Left ventricle myocardium inferior (tissue), 1 donor: ENCODE measurements at regions not wholly inside any gene's neighbourhood (a gene's known extent, or its start where the extent isn't known, plus 50 kb on each side); places are given as distances from the start of the nearest gene placed in this dataset.

Experiments
- DNase-seq: peaks from one replicate; pipeline ENCODE4 v3.0.0-alpha.2; 2020
- H3K27ac ChIP-seq: fragments of 200-600 bp; replicated peaks from 2 replicates; pipeline ENCODE4 v1.8.0; 2021
- H3K27me3 ChIP-seq: fragments of 200-600 bp; 2 replicates; pipeline ENCODE4 v1.8.0; 2021; ENCODE audit warnings: low read depth
- H3K36me3 ChIP-seq: fragments of 200-600 bp; 2 replicates; pipeline ENCODE4 v1.8.0; 2021
- H3K4me1 ChIP-seq: fragments of 200-600 bp; 2 replicates; pipeline ENCODE4 v1.8.0; 2021
- H3K4me3 ChIP-seq: fragments of 200-600 bp; 2 replicates; pipeline ENCODE4 v1.8.0; 2021; ENCODE audit warnings: mild to moderate bottlenecking, moderate library complexity
- H3K9me3 ChIP-seq: fragments of 200-600 bp; replicated peaks from 2 replicates; pipeline ENCODE4 v1.8.0; 2021
- intact Hi-C: fragments of 100-400 bp; cut with micrococcal nuclease; formaldehyde crosslinking; loops from one replicate; pipeline ENCODE4 v1.11.0; 2022
- TF ChIP-seq, protein P1 (sequence below): fragments of 200-600 bp; IDR thresholded peaks from 2 replicates; pipeline ENCODE4 v1.8.0; 2021; ENCODE audit warnings: antibody characterized with exemption, mild to moderate bottlenecking, borderline replicate concordance
- donor health status: DM: no; HTN: yes; CAD: no; lungs with severe emphysema.

DNA sequence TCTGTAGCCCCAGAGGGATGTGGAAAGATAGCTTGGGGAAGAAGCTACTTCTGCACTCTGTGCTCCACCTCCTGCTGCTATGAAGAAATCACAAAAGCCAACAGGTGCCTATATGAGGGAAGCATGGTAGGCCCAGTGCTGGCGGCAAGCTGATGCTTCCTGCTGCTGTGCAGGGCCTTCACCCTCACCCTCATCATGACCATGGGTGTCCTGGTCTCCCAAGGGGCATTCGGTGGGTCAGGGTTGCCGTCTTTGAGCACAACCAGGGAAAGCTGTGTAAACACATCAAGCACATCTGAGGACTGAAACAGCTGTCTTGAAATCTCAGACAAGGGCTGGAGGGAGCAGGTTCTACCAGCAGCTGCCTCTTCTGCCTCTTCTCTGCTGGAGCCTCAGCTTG is 184.0 kb downstream of the FNDC1 start:
- no peak overlapping the region for H3K4me3 ChIP-seq
- H3K27me3 ChIP-seq: peaks cover 46% of the 10 kb centered on the region
- no peaks in the 10 kb centered on the region for H3K9me3 ChIP-seq
- no peaks in the 10 kb centered on the region for H3K4me1 ChIP-seq
- no peaks in the 10 kb centered on the region for H3K36me3 ChIP-seq
- TF ChIP-seq, protein P1, sequence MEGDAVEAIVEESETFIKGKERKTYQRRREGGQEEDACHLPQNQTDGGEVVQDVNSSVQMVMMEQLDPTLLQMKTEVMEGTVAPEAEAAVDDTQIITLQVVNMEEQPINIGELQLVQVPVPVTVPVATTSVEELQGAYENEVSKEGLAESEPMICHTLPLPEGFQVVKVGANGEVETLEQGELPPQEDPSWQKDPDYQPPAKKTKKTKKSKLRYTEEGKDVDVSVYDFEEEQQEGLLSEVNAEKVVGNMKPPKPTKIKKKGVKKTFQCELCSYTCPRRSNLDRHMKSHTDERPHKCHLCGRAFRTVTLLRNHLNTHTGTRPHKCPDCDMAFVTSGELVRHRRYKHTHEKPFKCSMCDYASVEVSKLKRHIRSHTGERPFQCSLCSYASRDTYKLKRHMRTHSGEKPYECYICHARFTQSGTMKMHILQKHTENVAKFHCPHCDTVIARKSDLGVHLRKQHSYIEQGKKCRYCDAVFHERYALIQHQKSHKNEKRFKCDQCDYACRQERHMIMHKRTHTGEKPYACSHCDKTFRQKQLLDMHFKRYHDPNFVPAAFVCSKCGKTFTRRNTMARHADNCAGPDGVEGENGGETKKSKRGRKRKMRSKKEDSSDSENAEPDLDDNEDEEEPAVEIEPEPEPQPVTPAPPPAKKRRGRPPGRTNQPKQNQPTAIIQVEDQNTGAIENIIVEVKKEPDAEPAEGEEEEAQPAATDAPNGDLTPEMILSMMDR: no peak
- H3K27ac ChIP-seq: no peak overlapping the region
- intact Hi-C loops: no loop called here
- DNase-seq: no peak

DNA sequence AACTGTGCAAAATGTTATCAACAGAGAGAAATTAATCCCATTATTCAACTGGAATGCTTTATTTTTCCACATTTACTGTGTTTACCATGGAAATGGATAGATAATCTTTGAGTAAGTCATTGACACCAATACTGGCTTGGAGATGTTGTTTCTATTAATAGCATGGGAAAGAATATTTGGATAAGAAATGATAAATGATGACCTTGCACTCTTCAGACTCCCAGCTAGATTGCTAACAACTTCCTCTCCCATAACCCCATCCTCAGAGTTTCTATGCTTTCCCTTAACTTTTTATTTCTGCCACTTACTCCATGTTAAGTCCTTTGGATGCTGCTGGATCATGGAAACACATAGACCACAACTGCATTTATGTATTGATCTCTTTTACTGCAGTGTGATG is 182.5 kb downstream of the FNDC1 start:
- TF ChIP-seq, protein P1: no peak

DNA sequence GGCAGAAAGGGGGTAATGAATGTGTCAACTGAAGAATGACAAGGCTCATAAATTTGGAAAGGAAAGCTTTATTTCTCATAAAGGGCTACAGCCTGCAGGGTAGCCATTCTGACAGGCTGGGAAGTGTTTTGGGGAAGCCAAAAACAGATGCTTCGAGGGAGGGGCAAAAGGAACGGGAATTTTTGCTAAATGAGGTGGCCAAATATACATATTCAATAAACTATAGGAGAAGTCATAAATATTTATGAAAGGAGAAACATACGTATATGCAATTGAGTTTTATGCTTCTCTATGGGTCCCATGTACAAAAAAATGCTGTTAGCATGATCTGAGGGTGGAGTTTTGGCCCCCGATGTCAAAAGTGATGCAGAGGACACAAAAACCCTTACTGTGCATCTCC is 180.7 kb downstream of the FNDC1 start:
- H3K36me3 ChIP-seq: no peaks in the 10 kb centered on the region
- peaks cover 28% of the 10 kb centered on the region for H3K27me3 ChIP-seq
- no peaks in the 10 kb centered on the region for H3K4me1 ChIP-seq
- TF ChIP-seq, protein P1: no peak
- no peak for DNase-seq
- intact Hi-C loops: loop anchor here (5.0 kb wide), 1 partner anchor 187 kb away; no protein-coding TSS in a partner anchor
- no peak overlapping the region for H3K27ac ChIP-seq
- no peaks in the 10 kb centered on the region for H3K9me3 ChIP-seq
- H3K4me3 ChIP-seq: no peak overlapping the region

More for the DNA sequence above, 182.5 kb downstream of the FNDC1 start:
- no peaks in the 10 kb centered on the region for H3K36me3 ChIP-seq
- no peak overlapping the region for H3K4me3 ChIP-seq
- no peak for DNase-seq
- no peaks in the 10 kb centered on the region for H3K4me1 ChIP-seq
- H3K9me3 ChIP-seq: no peaks in the 10 kb centered on the region
- peaks cover 38% of the 10 kb centered on the region for H3K27me3 ChIP-seq
- intact Hi-C loops: no loop called here
- H3K27ac ChIP-seq: no peak overlapping the region

DNA sequence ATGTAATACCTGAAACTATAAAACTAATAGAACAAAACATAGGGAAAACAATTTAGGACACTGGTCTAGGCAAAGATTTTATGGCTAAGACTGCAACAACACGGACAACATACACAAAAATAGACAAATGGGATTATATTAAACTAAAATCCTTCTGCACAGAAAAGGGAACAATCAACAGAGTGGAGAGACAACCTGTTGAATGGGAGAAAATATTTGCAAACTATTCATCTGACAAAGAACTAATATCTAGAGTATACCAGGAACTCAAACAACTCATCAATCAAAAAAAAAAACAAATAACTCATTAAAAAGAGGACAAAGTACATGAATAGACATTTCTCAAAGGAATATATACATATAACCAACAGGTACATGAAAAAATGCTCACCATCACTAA is 174.5 kb downstream of the FNDC1 start:
- Histone ChIP-seq H3K9me3 (peaks cover 37% of the 10 kb centered on the region), H3K4me3 (no peak overlapping the region), H3K4me1 (no peaks in the 10 kb centered on the region), H3K27ac (no peak overlapping the region), H3K36me3 (no peaks in the 10 kb centered on the region), H3K27me3 (peaks cover 9% of the 10 kb centered on the region)
- no peak for DNase-seq
- TF ChIP-seq, protein P1: no peak
- intact Hi-C loops: no loop called here

DNA sequence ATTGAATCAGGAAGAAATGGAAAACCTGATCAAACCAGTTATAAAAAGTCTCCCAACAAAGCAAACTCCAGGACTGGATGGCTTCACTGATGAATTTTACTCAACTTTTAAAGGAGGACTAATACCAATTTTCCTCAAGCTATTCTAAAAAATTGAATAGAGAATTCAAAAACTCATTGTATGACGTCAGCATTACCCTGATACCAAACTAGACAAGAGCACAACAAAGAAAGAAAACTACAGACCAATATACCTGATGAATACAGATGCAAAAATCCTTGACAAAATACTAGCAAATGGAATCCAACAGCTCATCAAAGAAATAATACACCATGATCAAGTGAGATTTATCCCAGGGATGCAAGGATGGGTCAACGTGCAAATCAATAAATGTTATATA is 172.9 kb downstream of the FNDC1 start:
- intact Hi-C loops: no loop called here
- Histone ChIP-seq H3K4me3 (no peak overlapping the region), H3K4me1 (no peaks in the 10 kb centered on the region), H3K36me3 (no peaks in the 10 kb centered on the region), H3K27ac (no peak overlapping the region), H3K9me3 (peaks cover 44% of the 10 kb centered on the region), H3K27me3 (no peaks in the 10 kb centered on the region)
- DNase-seq: no peak
- TF ChIP-seq, protein P1: no peak

GRCh38 chr6:159334068-159334467 is 164.9 kb downstream of the FNDC1 start:
- no peaks in the 10 kb centered on the region for H3K36me3 ChIP-seq
- peaks cover 47% of the 10 kb centered on the region for H3K9me3 ChIP-seq
- no peak for DNase-seq
- no peak overlapping the region for H3K27ac ChIP-seq
- intact Hi-C loops: no loop called here
- H3K27me3 ChIP-seq: peaks cover 6% of the 10 kb centered on the region
- H3K4me1 ChIP-seq: no peaks in the 10 kb centered on the region
- TF ChIP-seq, protein P1: no peak
- no peak overlapping the region for H3K4me3 ChIP-seq
